Astrocyte of the spinal cord (primary cell): ENCODE measurements at regions not wholly inside any gene's neighbourhood (a gene's known extent, or its start where the extent isn't known, plus 50 kb on each side); places are given as distances from the start of the nearest gene placed in this dataset.

Experiments used
- DNase-seq: peaks from one replicate; pipeline ENCODE4 v3.0.0; 2011; ENCODE audit warnings: low read depth, low spot score
- H3K4me3 ChIP-seq: 2 replicates; pipeline ENCODE4 v1.5.1; 2011; ENCODE audit warnings: low read depth, mild to moderate bottlenecking, low read length, moderate library complexity
- in situ Hi-C: cut with HindIII; loops from 2 replicates; pipeline ENCODE4 v1.10.0; 2017; ENCODE audit warnings: low sequenced_read_pairs
- TF ChIP-seq, protein P1 (sequence below): IDR thresholded peaks from 2 replicates; pipeline ENCODE4 v1.5.1; 2012; ENCODE audit warnings: low read depth, mild to moderate bottlenecking, low read length, inconsistent platforms

DNA sequence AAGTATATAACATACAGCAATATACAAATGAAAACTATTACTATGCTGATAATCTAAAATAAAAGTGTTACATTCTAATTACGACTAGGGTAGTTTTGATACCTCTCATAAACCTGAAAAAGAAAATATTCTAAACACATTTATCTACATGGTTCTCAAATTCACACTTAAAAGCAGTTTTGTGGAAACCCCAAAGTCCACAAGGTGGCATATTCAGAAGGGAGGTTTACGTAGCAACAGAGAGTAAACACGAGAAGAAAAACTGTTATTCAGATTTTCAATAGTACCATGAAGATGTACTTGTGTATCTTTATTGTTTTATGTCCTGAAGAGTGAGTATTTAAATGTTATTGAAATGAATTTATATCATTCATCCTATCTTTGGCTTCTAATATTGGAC is 275.9 kb upstream of the KLHL1 start:
- TF ChIP-seq, protein P1, sequence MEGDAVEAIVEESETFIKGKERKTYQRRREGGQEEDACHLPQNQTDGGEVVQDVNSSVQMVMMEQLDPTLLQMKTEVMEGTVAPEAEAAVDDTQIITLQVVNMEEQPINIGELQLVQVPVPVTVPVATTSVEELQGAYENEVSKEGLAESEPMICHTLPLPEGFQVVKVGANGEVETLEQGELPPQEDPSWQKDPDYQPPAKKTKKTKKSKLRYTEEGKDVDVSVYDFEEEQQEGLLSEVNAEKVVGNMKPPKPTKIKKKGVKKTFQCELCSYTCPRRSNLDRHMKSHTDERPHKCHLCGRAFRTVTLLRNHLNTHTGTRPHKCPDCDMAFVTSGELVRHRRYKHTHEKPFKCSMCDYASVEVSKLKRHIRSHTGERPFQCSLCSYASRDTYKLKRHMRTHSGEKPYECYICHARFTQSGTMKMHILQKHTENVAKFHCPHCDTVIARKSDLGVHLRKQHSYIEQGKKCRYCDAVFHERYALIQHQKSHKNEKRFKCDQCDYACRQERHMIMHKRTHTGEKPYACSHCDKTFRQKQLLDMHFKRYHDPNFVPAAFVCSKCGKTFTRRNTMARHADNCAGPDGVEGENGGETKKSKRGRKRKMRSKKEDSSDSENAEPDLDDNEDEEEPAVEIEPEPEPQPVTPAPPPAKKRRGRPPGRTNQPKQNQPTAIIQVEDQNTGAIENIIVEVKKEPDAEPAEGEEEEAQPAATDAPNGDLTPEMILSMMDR, result no peak
- DNase-seq, result no peak
- H3K4me3 ChIP-seq, result no peak overlapping the region
- in situ Hi-C loops, result no loop called here

DNA sequence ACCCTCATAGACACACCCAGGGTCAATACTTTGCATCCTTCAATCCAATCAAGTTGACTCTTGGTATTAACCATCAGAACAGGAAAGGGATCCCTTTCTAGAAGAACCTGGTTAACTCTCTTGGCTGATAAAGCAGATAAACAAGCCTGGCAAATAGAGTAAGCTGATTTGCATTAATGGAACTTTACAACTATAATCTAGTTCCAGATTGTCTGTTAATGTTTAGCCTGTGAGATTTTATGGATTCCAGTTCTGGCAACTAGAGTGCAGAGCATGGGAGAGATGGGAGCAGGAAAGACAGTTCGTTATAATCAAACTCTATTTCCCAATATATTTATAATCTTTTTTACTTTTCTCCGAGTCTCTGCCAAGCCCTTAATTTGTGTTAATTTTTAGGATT is 272.6 kb upstream of the KLHL1 start:
- no peak overlapping the region for H3K4me3 ChIP-seq
- no peak for DNase-seq
- in situ Hi-C loops, result no loop called here
- TF ChIP-seq, protein P1, result no peak

DNA sequence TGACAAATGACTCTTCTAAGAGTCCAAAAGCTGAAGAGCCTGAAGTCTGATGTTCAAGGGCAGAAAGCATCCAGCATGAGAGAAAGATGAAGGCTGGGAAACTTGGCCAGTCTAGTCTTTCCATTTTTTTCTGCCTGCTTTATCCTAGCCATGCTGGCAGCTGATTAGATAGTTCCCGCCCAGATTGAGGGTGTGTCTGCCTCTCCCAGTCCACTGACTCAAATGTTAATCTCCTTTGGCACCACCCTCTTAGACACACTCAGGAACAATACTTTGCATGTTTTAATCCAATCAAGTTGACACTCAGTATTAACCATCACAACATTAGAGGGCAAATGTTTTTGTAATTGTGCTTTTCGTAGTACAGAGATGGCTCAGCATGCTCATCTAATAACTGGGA is 267.5 kb upstream of the KLHL1 start:
- H3K4me3 ChIP-seq, result no peak overlapping the region
- no peak for DNase-seq
- TF ChIP-seq, protein P1, result no peak
- in situ Hi-C loops, result no loop called here

DNA sequence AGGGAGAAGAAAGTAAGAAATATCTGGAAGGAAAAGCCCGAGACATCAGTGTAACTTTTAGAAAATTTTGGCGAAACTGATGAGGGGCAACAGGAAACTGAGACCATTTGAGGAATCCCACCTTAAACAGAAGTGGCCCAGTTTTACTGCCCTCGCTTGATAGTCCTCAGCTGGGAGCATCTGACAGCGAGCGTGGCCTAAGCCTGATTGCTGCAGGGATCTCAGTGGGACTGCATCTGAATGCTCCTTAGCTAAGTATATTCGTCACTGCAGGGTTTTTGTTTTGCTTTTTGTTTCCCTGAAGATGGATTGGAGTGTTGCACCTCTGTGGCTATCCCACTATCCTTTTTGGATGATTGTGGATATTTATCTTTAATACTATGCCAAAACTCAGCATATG is 262.7 kb upstream of the KLHL1 start:
- no peak for DNase-seq
- TF ChIP-seq, protein P1, result no peak
- in situ Hi-C loops, result no loop called here
- H3K4me3 ChIP-seq, result no peak overlapping the region

DNA sequence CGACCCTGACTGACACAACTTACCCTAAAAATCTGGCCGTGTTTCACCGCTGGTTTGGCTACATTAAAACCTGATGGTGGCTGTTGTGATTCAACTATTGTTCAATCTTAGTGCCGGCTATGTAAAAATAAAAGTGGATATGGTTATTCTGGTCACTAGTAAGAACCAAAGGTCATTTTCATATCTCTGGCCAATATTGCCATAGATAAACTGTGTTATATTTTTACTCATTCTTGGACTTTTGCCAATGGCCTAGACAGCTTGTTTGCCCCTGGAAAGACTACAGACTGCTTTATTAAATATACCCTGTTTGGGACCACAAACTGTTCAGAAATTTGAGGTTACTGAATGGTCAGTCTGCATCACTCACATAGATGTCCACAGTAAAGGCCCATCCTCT is 258.5 kb upstream of the KLHL1 start:
- no peak for DNase-seq
- no peak overlapping the region for H3K4me3 ChIP-seq
- in situ Hi-C loops, result no loop called here
- TF ChIP-seq, protein P1, result no peak

DNA sequence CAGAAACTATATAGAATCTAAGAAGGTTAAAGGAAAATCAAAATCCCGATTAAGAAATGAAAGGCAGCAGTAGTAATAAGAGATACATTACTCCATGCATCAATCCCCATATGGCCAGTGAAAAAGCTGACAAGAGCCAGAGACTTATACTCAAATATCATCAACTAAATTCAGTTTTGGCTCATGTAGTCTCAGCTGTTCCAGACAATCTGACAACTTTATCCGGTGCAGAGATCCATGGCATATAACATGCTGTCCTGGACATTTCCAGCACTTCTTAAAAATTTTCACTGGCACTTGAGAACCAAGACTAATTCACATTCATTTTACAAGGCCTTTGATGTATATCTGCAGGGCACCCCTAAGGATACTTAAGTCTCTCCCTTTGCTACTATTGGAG is 255.7 kb upstream of the KLHL1 start:
- in situ Hi-C loops, result no loop called here
- TF ChIP-seq, protein P1, result no peak
- DNase-seq, result no peak
- no peak overlapping the region for H3K4me3 ChIP-seq
